HG03457 (cell line): ENCODE measurements at regions not wholly inside any gene's neighbourhood (a gene's known extent, or its start where the extent isn't known, plus 50 kb on each side); places are given as distances from the start of the nearest gene placed in this dataset.
"Not testable (repeated sequence)": the region's sequence is repeated elsewhere in the genome, so short reads cannot be mapped to it uniquely, and the experiment has no call there.

Source experiments
- ATAC-seq: cut with Tn5 transposase; IDR thresholded peaks from one replicate; pipeline ENCODE4 v1.9.1; 2021; ENCODE audit warnings: moderate number of reproducible peaks; ENCODE audit not compliant: unreplicated experiment

DNA sequence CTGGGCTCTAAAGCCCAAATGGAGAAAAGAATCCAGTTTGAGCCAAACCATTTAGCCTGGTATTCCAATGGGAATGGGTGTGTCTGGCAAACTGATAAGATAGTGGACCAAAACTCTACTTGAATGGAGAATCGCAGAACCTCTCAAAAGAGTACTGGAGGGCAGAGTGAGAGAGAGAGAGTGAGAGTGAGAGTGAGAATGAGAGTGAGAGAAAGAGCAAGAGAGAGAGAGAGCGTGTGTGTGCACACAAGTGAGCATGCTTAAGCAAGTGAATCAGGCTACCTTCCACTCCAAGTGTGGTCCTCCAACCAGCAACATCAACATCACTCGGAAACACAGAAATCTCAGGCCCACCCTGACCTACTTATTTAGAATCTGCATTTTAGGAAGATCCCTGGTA, 58.8 kb downstream of the UQCRFS1 start:
- ATAC-seq = no peak

GRCh38 chr19:29145756-29146155, 67.2 kb downstream of the UQCRFS1 start:
- ATAC-seq = no peak

DNA sequence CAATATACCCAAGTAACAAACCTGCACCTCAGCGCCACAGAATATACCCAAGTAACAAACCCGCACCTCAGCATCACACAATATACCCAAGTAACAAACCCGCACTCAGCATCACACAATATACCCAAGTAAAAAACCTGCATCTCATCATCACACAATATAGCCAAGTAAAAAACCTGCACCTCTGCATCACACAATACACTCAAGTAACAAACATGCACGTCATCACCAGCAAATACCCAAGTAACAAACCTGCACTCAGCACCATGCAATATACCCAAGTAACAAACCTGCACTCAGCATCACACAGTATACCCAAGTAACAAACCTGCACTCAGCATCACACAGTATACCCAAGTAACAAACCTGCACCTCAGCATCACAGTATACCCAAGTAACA, 69.8 kb downstream of the UQCRFS1 start:
- no peak for ATAC-seq

DNA sequence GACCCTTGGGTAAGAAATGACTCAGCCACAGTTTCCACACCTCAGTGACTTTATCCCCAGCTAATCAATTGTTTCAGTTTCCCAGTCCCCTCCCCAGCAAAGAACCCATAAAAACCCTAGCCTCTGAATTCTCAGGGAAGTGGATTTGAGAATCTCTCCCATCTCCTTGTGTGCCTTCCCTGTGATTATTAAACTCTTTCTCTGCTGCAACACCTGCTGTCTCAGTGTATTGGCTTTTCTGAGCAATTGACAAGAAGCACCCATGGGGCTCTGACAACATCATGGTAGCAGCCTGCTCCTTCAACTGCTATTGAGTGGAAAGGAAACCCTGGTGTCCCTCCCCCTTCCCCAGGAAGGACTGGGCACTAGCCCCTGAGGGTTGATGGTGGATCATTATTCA, 73.7 kb downstream of the UQCRFS1 start:
- no peak for ATAC-seq

DNA sequence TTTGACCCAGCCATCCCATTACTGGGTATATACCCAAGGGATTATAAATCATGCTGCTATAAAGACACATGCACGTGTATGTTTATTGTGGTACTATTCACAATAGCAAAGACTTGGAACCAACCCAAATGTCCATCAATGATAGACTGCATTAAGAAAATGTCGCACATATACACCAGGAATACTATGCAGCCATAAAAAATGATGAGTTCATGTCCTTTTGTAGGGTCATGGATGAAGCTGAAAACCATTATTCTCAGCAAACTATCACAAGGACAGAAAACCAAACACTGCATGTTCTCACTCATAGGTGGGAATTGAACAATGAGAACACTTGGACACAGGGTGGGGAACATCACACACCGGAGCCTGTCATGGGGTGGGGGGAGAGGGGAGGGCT, 74.7 kb downstream of the UQCRFS1 start:
- not testable (repeated sequence) for ATAC-seq

GRCh38 chr19:29131456-29131855, 81.5 kb downstream of the UQCRFS1 start:
- ATAC-seq = no peak

- ATAC-seq = no peak
Observed at GRCh38 chr19:29129148-29129547, 83.8 kb downstream of the UQCRFS1 start.

DNA sequence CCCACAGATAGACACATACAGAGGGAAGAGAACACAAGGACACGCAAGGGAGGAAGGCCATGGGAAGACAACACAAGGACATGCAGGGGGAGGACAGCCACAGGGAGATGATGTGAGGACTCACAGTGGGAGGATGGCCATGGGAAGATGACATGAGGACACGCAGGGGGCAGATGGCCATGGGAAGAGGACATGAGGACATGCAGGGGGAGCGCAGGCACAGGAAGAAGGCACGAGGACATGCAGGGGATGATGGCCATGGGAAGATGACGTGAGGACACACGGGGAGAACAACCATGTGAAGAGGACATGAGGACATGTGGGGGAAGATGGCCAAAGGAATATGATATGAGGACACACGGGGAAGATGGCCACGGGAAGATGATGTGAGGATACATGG, 84.7 kb downstream of the UQCRFS1 start:
- no peak for ATAC-seq

DNA sequence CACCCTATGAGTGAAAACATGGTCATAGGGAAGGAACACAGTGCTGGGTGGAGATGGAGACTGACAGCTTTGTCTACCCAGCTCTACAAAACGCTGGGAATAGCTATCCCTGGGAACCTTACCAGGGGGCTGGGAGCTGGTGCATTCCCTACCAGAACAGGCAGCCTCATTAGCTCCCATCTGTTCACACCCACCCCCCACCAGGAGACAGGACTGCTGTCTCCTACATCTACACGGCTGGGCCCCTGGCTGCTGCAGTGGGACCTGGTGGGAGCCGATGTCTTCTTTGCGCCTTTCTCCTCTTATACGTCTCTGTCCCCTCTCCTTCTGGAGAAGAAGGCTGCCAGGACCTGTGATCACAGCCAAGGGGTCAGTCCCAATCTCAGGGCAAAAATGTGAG, 90.8 kb downstream of the UQCRFS1 start:
- no peak for ATAC-seq

DNA sequence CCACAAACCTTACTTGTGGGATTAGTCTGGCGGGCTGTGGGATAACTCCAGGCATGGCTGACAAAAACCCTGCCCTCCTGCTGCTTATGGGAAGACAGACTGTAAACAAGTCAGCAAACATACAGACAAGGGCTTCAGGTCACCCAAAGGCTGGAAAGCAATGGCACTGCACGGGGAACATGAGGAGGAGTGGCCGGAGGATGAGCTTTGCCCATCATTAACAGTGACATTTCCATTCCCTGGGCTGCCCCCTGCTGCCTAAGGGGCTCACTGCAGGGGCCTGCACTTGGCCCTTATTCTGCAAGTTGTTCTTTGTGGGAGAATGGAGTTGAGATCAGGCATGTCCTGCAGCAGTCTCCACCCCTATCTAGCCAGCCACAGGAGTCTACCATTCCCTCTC, 91.3 kb downstream of the UQCRFS1 start:
- no peak for ATAC-seq

- ATAC-seq = no peak
Observed at GRCh38 chr19:29120466-29120865, 92.5 kb downstream of the UQCRFS1 start.

DNA sequence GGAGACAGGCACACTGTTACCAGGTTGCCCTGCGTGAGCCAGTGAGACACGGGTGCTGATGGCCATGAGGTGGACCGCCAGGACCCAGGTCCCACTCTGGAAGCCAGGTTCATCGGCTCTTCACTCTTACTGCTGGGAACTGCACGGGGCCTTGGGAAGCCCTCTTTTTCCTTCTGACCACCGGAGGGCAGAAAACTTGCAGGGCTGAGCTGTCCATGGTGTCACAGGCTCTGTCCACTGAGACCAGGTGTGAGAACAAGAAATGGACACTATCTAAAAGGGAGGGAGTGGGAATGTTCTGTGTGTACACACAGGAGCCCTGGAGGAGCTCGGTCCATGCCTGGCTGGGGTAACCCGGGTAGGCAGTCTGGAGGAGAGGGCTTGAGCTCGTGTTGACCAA, 93.4 kb downstream of the UQCRFS1 start:
- ATAC-seq = no peak

- ATAC-seq = no peak
Observed at GRCh38 chr19:29118389-29118788, 94.6 kb downstream of the UQCRFS1 start.

GRCh38 chr19:29117926-29118325, 95.0 kb downstream of the UQCRFS1 start:
- ATAC-seq = no peak

- no peak for ATAC-seq
Observed at GRCh38 chr19:29115181-29115580, 97.8 kb downstream of the UQCRFS1 start.

GRCh38 chr19:29113838-29114237, 99.1 kb downstream of the UQCRFS1 start:
- ATAC-seq = no peak

GRCh38 chr19:29111576-29111975, 101.4 kb downstream of the UQCRFS1 start:
- ATAC-seq = no peak

- no peak for ATAC-seq
Observed at GRCh38 chr19:29107831-29108230, 105.1 kb downstream of the UQCRFS1 start.

DNA sequence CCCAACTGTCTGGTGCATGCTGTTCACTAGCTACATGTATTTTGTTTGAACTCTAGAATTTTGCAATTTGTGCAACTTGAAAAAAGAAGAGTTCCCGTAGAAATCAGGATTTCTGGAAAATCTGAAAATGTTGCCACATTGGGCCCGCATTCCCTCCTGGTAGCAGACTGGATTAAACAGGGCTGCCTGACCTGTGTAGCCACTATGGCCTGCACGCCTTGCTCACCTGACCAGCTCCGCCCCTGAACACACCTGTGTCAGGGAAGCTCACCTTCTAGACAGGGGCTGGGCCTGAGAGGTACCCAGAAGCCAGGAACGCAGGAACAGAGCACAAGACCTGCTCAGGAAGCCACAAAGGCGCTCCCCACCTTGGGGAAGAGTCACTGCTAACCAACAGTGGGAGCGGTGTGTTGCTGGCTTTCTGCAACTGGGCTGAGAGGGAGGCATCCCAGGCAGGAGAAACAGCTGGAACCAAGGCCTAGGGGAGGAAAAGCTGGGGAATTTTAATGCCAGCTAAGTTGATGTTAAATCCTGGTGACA, 106.5 kb downstream of the UQCRFS1 start:
- ATAC-seq = no peak

- ATAC-seq = no peak
Observed at GRCh38 chr19:29105629-29106292, 107.2 kb downstream of the UQCRFS1 start.

DNA sequence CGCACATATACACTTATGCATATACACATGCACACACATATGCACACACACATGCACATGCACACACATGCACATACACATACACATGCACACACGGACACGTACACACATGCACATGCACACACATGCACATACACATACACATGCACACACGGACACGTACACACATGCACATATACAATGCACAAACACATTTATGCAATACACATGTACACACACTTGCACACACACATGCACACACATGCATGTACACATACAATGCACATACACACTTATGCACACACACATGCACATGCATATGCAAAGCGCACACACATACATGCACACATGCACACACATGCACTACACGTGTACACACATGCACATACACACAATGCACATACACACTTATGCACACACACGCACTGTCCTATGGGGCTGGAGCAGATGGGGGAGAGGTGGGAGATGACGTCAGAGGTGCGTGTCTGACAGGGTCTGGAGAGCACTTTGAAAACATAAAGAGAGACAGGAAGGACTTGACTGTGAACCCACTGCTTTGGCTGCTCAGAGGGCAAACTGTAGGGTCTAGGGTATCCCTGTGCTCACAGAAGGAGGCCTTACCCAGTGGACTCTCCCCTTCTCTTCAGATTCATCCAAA, 108.2 kb downstream of the UQCRFS1 start:
- ATAC-seq = no peak

DNA sequence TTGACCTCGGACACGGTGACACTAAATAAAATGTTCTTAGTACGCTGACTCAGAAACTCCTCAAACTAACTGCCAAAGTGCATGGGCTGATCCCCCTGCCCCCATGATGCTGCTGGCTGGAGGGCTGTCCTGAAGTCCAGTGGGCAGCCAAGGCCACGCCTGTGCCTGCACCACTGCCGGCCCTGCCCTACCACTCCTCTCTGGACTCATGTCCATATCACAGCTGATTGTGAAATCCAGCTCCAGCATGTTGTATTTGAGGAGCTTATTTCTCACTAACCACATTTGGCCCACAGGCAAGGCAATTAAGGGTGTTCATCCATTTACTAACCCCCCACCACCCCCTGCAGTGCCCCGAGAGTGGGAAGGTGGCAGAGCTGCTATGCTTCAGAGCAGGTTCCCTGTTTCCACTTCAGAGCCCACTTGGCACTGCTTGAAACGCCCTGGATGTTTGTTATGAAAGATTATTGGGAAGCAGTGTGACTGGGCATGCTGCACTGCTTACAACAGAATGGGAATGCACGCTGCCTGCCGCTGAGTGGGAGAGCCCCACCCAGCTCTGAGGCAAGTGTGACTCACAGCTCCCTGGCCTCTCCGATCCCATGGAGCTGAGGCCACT, 114.0 kb downstream of the UQCRFS1 start:
- no peak for ATAC-seq
